ENCODE measurements at regions not wholly inside any gene's neighbourhood (a gene's known extent, or its start where the extent isn't known, plus 50 kb on each side); places are given as distances from the start of the nearest gene placed in this dataset.

DNA sequence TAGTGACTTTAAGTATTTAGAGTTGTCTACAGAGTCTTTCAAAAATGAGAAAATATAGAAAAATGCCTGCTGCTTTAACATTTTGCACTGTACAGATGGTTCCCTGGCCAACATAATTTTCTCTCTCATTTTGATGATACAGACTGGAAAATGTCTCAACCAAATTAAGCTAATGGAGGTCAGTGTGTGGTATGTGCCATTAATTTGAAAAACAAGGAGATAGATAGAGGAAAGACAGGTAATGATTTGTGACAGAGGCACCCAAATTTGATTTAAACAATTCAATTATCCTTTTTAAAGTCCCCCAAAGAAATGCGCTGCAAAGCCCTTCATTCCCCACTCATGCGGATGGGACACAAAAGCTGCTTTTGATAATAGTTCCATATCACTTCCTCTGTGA, 140.0 kb downstream of the ASCL1 start:
- no peak overlapping the region for H3K27ac ChIP-seq (ENCODE audit: extremely low read depth, low read depth, low read length)
- ChIA-PET CTCF (ENCODE audit: low intra/inter-chr PET ratio) (no interaction called here), POLR2A (no interaction called here)
- no peaks in the 10 kb centered on the region for H4K20me1 ChIP-seq (replicated peaks; ENCODE audit: control insufficient read depth, insufficient read depth, low read length)
- FAIRE-seq (no peak), DNase-seq (ENCODE audit: extremely low read depth in 1 of 4, low spot score in 3 of 4) (no peak), ATAC-seq (no peak)
- no peaks in the 10 kb centered on the region for H3K36me3 ChIP-seq (ENCODE audit: control insufficient read depth, insufficient read depth, low read length)
- no peak overlapping the region for H3K9ac ChIP-seq (ENCODE audit: insufficient read depth in 1 of 2, low read depth in 2 of 2, low read length in 2 of 2)
- BruUV-seq (replicated peaks) = no TSS peak
- intact Hi-C loops (cut with micrococcal nuclease) (no loop called here), in situ Hi-C loops (cut with MboI) (no loop called here)
- no peak overlapping the region for H3K4me2 ChIP-seq (ENCODE audit: insufficient read depth, low read length)
- TF ChIP-seq RBBP5 (IDR thresholded peaks at IDR 0.05; ENCODE audit: borderline replicate concordance, insufficient read depth, low read length, poor library complexity, severe bottlenecking) = no peak
- TF ChIP-seq ZBTB12 (CRISPR knock-in tag; IDR thresholded peaks at IDR 0.05) = no peak
- no peak for TF ChIP-seq ZNF76 (CRISPR knock-in tag; IDR thresholded peaks at IDR 0.05; ENCODE audit: borderline replicate concordance)
- no peak for TF ChIP-seq FOXJ2 (tag; IDR thresholded peaks at IDR 0.05)
- TF ChIP-seq PHF20 (IDR thresholded peaks at IDR 0.05; ENCODE audit: partially characterized antibody) = no peak
- no peak for TF ChIP-seq ZNF644 (tag; IDR thresholded peaks at IDR 0.05; ENCODE audit: low read depth)
- TF ChIP-seq RUNX1 (IDR thresholded peaks at IDR 0.05; ENCODE audit: low read depth) = no peak
- no peak for TF ChIP-seq NR2F6 (CRISPR knock-in tag; IDR thresholded peaks at IDR 0.05)
- TF ChIP-seq E2F3 (CRISPR knock-in tag; IDR thresholded peaks at IDR 0.05) = no peak
- TF ChIP-seq SRF (CRISPR knock-in tag; IDR thresholded peaks at IDR 0.05) = no peak
- TF ChIP-seq LARP7 (IDR thresholded peaks at IDR 0.05) = no peak
- TF ChIP-seq RBM34 (IDR thresholded peaks at IDR 0.05; ENCODE audit: borderline replicate concordance, insufficient read depth, low read length) = no peak
- TF ChIP-seq SIRT6 (IDR thresholded peaks at IDR 0.05; ENCODE audit: low read depth, low read length) = no peak
- H3K4me1 ChIP-seq (replicated peaks in 1 of 2; ENCODE audit: control insufficient read depth in 2 of 2, insufficient read depth in 2 of 2, low read length in 2 of 2) = no peaks in the 10 kb centered on the region
- H3K4me3 ChIP-seq = no peak overlapping the region
- 0% methylated on average over 2 of the region's 2 CpGs for WGBS (ENCODE audit: insufficient coverage, low coverage, missing lambda C conversion rate)
- H3K9me1 ChIP-seq (ENCODE audit: control insufficient read depth, insufficient read depth, low read length) = no peaks in the 10 kb centered on the region
- no peaks in the 10 kb centered on the region for H3K27me3 ChIP-seq (ENCODE audit: control insufficient read depth in 2 of 2, insufficient read depth in 2 of 2, low read length in 2 of 2)
- H2AFZ ChIP-seq (ENCODE audit: low read depth, low read length) = no peak overlapping the region
- no peaks in the 10 kb centered on the region for H3K9me3 ChIP-seq (replicated peaks; ENCODE audit: control insufficient read depth, insufficient read depth, low read depth, low read length)
- no peaks in the 10 kb centered on the region for H3K79me2 ChIP-seq (ENCODE audit: control insufficient read depth, insufficient read depth, low read length)
